K562 (cell line): ENCODE measurements at regions not wholly inside any gene's neighbourhood (a gene's known extent, or its start where the extent isn't known, plus 50 kb on each side); places are given as distances from the start of the nearest gene placed in this dataset.

ENCODE experiments used
- ATF1 ChIP-seq, 2 experiments: fragments of 450-650 bp in 1 of 2; IDR thresholded peaks; 2 replicates each; pipeline ENCODE4 v1.6.1; 2016; ENCODE audit warnings: missing compliant biosample characterization in 1 of 2, missing genetic modification characterization in 1 of 2
- BCLAF1 ChIP-seq, 2 experiments: fragments of 450-650 bp in 1 of 2; IDR thresholded peaks; 2 replicates each; pipeline ENCODE4 v1.6.1; 2011 to 2017; ENCODE audit warnings: low read depth in 2 of 2, antibody characterized with exemption in 1 of 2, borderline replicate concordance in 1 of 2, low read length in 1 of 2, mild to moderate bottlenecking in 1 of 2, mixed read lengths in 1 of 2; ENCODE audit not compliant: control insufficient read depth in 1 of 2
- BRCA1 ChIP-seq, 2 experiments: fragments of 450-650 bp in 1 of 2; sonication (generic) in 1 of 2; formaldehyde crosslinking in 1 of 2; IDR thresholded peaks; 2 replicates each; pipeline versions ENCODE4 v1.5.0 to v1.6.1; 2017 to 2020; ENCODE audit warnings: mild to moderate bottlenecking in 1 of 2, missing genetic modification reagents in 1 of 2
- BRD9 ChIP-seq: fragments of 450-650 bp; IDR thresholded peaks from 2 replicates; pipeline ENCODE4 v1.6.1; 2018; ENCODE audit warnings: low read depth; ENCODE audit not compliant: partially characterized antibody
- CBX2 ChIP-seq: fragments of 200-600 bp; sonication (generic); IDR thresholded peaks from one replicate; pipeline ENCODE4 v1.6.1; 2012; ENCODE audit warnings: mild to moderate bottlenecking, low read length, inconsistent platforms; ENCODE audit not compliant: insufficient read depth, poor library complexity, severe bottlenecking
- CTCF ChIP-seq, 3 experiments: IDR thresholded peaks in 2 of 3; conservative IDR thresholded peaks in 1 of 3; 2 replicates each; pipeline ENCODE4 v1.5.1; 2011 to 2012; ENCODE audit warnings: low read length in 3 of 3, mild to moderate bottlenecking in 3 of 3, control low read depth in 2 of 3, improper control_type of control experiment in 1 of 3, inconsistent platforms in 1 of 3, low read depth in 1 of 3, mixed read lengths in 1 of 3, moderate library complexity in 1 of 3; ENCODE audit not compliant: insufficient read depth in 2 of 3
- EP300 ChIP-seq: IDR thresholded peaks from 2 replicates; pipeline ENCODE4 v1.6.1; 2012; ENCODE audit warnings: low read length, improper control_type of control experiment
- GABPB1 ChIP-seq: sonication (generic); formaldehyde crosslinking; IDR thresholded peaks from 2 replicates; pipeline ENCODE4 v1.8.0; 2022; ENCODE audit warnings: mild to moderate bottlenecking, missing genetic modification reagents
- ILK ChIP-seq: fragments of 450-650 bp; IDR thresholded peaks from 2 replicates; pipeline ENCODE4 v1.6.1; 2016; ENCODE audit warnings: missing genetic modification characterization, low read depth, mild to moderate bottlenecking, missing compliant biosample characterization, moderate library complexity, borderline replicate concordance
- JUNB ChIP-seq: fragments of 450-650 bp; formaldehyde crosslinking; conservative IDR thresholded peaks from 2 replicates; pipeline ENCODE4 v1.4.0; 2020; ENCODE audit warnings: mild to moderate bottlenecking
- JUND ChIP-seq, 2 experiments: IDR thresholded peaks; 2 replicates in 1 of 2; 3 replicates in 1 of 2; pipeline ENCODE4 v1.6.1; 2011; ENCODE audit warnings: borderline replicate concordance in 2 of 2, low read depth in 2 of 2, low read length in 2 of 2, improper control_type of control experiment in 1 of 2, missing biosample characterization in 1 of 2, missing genetic modification characterization in 1 of 2, missing genetic modification reagents in 1 of 2
- SPI1 ChIP-seq: IDR thresholded peaks from 2 replicates; pipeline ENCODE4 v1.6.1; 2011; ENCODE audit warnings: low read depth, low read length, control low read depth, borderline replicate concordance
- ZFX ChIP-seq: sonication (generic); formaldehyde crosslinking; IDR thresholded peaks from 2 replicates; pipeline ENCODE4 v1.8.0; 2022; ENCODE audit warnings: mild to moderate bottlenecking, missing genetic modification reagents, moderate library complexity

- TF ChIP-seq BRD9: no peak
- no peak for TF ChIP-seq GABPB1 (CRISPR knock-in tag)
- TF ChIP-seq JUNB: no peak
- no peak for TF ChIP-seq CBX2
- no peak for TF ChIP-seq ATF1 (CRISPR knock-in tag; IDR thresholded peaks at IDR 0.05)
- TF ChIP-seq ATF1 (tag; IDR thresholded peaks at IDR 0.05): no peak
- no peak for TF ChIP-seq BRCA1 (IDR thresholded peaks at IDR 0.05)
- TF ChIP-seq BRCA1 (CRISPR knock-in tag; IDR thresholded peaks at IDR 0.05): no peak
- no peak for TF ChIP-seq ZFX (CRISPR knock-in tag)
- no peak for TF ChIP-seq EP300
- no peak for TF ChIP-seq ILK (tag)
- TF ChIP-seq CTCF (IDR thresholded peaks at IDR 0.05 in 2 of 3, conservative IDR thresholded peaks at IDR 0.05 in 1 of 3; ENCODE audit: insufficient read depth in 2 of 3, low read depth in 1 of 3, low read length in 3 of 3): no peak
- no peak for TF ChIP-seq JUND (IDR thresholded peaks at IDR 0.05; ENCODE audit: borderline replicate concordance, low read depth, low read length)
- TF ChIP-seq JUND (tag; IDR thresholded peaks at IDR 0.05; ENCODE audit: borderline replicate concordance, low read depth, low read length): no peak
- TF ChIP-seq SPI1: no peak
- no peak for TF ChIP-seq BCLAF1 (IDR thresholded peaks at IDR 0.05; ENCODE audit: borderline replicate concordance in 1 of 2, control insufficient read depth in 1 of 2, low read depth in 2 of 2, low read length in 1 of 2)
These were observed 214.3 kb downstream of the ZWINT start for GRCh38 chr10:56146806-56147205.
